IPS-20b (cell line): ENCODE measurements at regions not wholly inside any gene's neighbourhood (a gene's known extent, or its start where the extent isn't known, plus 50 kb on each side); places are given as distances from the start of the nearest gene placed in this dataset.
A peak's percentile ranks its signal among the peaks of the same experiment; 100 is the strongest.

Source experiments
- H3K27ac ChIP-seq: one replicate; pipeline ENCODE4 v1.5.1; 2013; ENCODE audit warnings: low read length
- H3K27me3 ChIP-seq: 2 replicates; pipeline ENCODE4 v1.6.1; 2013; ENCODE audit warnings: mild to moderate bottlenecking, low read length, inconsistent platforms; ENCODE audit not compliant: insufficient read depth
- H3K36me3 ChIP-seq: 2 replicates; pipeline ENCODE4 v1.6.1; 2013; ENCODE audit warnings: low read depth, mild to moderate bottlenecking, inconsistent platforms, low read length, moderate library complexity; ENCODE audit not compliant: insufficient read depth
- H3K4me1 ChIP-seq: 2 replicates; pipeline ENCODE4 v1.6.1; 2013; ENCODE audit warnings: mild to moderate bottlenecking, control low read depth, inconsistent platforms, low read length, moderate library complexity; ENCODE audit not compliant: insufficient read depth
- H3K4me3 ChIP-seq: 2 replicates; pipeline ENCODE4 v1.5.1; 2013; ENCODE audit warnings: mild to moderate bottlenecking, low read length, inconsistent platforms
- H3K9ac ChIP-seq: 2 replicates; pipeline ENCODE4 v1.6.1; 2013; ENCODE audit warnings: low read depth, mild to moderate bottlenecking, inconsistent platforms, low read length, moderate library complexity
- H3K9me3 ChIP-seq: 2 replicates; pipeline ENCODE4 v1.6.1; 2013; ENCODE audit warnings: mild to moderate bottlenecking, low read depth, low read length, inconsistent platforms; ENCODE audit not compliant: insufficient read depth

DNA sequence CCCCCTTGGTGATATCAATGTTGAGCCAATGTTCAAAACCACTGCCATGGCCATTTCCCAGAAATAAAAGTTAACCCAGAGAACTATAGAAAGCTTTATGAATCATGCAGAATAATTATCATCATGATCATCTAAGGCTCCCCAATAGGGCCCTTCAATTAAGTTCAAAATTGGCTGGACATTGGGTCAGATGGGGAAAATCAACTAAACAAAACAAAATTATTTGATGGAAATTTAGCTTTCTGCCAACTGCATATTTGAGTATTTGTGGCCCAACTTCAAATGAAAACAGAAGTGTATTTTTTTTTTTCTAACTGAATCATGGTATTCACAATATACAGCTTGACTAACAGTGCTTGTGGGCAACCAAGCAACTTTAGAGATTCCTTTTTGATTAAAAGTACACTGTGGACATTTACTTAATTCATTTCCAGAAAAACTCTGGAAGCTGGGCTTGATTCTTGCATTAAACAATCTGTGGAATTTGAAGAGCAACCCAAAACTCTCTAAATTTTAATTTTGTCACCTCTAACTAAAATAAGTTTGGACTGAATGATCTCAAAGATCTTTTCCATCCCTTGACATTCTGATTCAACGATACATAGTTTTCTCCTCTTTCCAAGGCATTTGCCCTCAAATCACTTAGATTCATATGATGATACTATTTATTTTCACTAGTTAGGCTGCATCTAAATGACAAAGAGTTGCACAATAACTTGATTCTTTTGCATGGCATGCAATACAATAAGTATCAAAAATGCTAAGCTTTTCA, 203.2 kb downstream of the AHR start:
- H3K27ac ChIP-seq = no peak overlapping the region
- no peaks in the 10 kb centered on the region for H3K27me3 ChIP-seq
- H3K4me3 ChIP-seq = peak overlapping the region; percentile 37; the same call in 1 of the 2 replicates
- no peaks in the 10 kb centered on the region for H3K36me3 ChIP-seq
- peaks cover 18% of the 10 kb centered on the region; the same call in 1 of the 2 replicates for H3K4me1 ChIP-seq
- no peaks in the 10 kb centered on the region for H3K9me3 ChIP-seq
- no peak overlapping the region for H3K9ac ChIP-seq

DNA sequence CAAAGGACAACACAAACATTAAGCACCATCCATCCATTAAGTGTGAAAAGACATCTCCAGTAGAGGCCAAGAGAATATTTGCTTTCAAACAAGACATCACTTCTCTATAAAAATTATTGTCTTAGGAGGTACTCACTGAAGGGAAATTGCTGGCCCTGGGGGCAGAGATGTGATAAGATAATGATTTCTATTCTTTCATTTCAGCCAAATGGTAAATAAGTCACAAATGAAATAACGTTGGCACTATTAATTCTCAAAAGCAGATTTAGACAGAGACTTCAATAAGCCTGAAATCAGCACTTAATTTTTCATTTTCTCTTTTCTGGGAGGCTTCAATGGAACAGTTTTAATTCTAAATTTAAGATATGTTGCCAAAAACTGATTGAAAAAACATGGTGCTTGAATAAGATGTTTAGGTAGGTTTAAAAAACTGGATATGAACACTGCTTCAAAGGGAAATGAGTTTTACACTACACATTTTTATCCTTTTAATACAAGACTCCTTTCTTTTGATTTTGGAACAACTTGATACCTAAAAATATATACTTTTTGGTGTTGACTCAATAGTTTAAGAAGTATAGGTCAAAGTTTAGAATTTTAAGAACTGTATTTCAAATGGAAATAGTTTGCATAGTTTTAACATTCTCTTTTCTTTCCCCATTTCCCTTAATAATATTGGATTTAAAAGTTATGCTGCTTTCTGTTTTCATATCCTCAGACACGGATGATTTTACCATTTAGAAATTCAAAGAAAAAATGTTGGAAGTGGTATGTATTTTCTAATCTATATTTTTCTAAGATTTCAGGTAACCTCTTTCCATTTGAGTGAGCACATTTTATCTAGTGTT, 204.0 kb downstream of the AHR start:
- Histone ChIP-seq H3K4me1 (peaks cover 18% of the 10 kb centered on the region; the same call in 1 of the 2 replicates), H3K27ac (no peak overlapping the region), H3K4me3 (peak overlapping the region; percentile 37; the same call in 1 of the 2 replicates), H3K27me3 (no peaks in the 10 kb centered on the region), H3K9ac (no peak overlapping the region), H3K9me3 (no peaks in the 10 kb centered on the region), H3K36me3 (no peaks in the 10 kb centered on the region)

DNA sequence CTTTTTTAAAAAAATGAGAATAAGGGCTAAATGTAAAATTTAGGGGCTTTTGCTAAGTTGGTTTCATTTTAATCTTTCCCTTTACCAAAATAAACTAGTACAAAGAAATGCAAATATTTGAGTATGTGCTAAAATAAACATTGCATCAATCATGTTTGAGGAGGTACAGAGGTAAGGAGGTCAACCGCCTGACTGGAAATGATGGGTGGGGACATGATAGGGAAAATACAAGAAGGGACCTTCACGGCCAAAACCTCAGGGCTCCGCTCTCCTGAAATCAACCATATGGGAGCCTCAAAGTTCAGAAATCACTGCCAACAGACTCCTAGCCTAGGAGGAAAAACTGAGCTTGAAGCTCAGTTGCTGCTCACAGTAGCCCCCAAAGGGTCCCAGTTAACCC, 207.6 kb downstream of the AHR start:
- H3K9ac ChIP-seq = no peak overlapping the region
- no peaks in the 10 kb centered on the region for H3K27me3 ChIP-seq
- H3K27ac ChIP-seq = no peak overlapping the region
- no peaks in the 10 kb centered on the region for H3K9me3 ChIP-seq
- no peaks in the 10 kb centered on the region for H3K36me3 ChIP-seq
- H3K4me1 ChIP-seq = peaks cover 11% of the 10 kb centered on the region; the same call in 1 of the 2 replicates
- no peak overlapping the region for H3K4me3 ChIP-seq

DNA sequence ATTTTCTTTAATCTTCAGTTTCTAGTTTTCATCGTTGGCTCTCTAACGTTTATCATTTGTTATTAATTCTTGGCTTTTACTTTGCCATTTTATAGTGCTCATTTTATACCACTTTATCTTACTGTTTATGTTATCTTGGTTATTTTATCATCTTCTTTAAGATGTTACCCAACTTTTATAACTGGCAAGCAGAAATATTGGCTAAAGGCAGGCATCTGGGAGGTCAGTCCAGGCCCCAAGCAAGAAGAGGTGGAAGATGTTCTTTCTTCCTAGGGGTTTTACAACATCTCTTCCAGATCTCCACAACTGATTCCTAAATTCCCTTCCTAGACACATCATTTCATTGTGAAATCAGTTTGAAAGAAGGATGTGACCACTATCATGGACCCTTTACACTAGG, 208.1 kb downstream of the AHR start:
- Histone ChIP-seq H3K36me3 (no peaks in the 10 kb centered on the region), H3K4me3 (no peak overlapping the region), H3K4me1 (peaks cover 11% of the 10 kb centered on the region; the same call in 1 of the 2 replicates), H3K27me3 (no peaks in the 10 kb centered on the region), H3K9ac (no peak overlapping the region), H3K9me3 (no peaks in the 10 kb centered on the region), H3K27ac (no peak overlapping the region)

DNA sequence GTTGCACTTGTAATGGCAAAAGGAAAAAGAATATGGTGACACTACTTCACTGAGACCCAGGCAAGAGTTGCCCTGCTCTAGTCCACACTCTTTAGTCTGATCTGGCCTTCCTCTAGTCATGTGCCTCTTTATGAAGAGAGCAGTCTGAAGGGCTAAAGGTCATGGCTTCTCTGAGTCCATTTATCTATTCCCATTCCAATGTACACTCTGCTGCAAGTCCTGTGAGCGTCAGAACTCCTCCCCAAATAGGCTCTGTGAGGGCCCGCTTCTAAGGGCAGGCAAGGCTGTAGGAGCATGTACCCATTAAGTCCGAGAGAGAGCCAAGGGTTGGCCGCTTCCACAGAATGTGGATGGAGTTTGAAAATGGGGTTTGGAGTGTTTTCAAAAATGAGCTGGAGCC, 209.3 kb downstream of the AHR start:
- peaks cover 2% of the 10 kb centered on the region; the same call in 1 of the 2 replicates for H3K4me1 ChIP-seq
- H3K9ac ChIP-seq = no peak overlapping the region
- H3K27ac ChIP-seq = no peak overlapping the region
- no peaks in the 10 kb centered on the region for H3K9me3 ChIP-seq
- H3K27me3 ChIP-seq = no peaks in the 10 kb centered on the region
- no peaks in the 10 kb centered on the region for H3K36me3 ChIP-seq
- no peak overlapping the region for H3K4me3 ChIP-seq

DNA sequence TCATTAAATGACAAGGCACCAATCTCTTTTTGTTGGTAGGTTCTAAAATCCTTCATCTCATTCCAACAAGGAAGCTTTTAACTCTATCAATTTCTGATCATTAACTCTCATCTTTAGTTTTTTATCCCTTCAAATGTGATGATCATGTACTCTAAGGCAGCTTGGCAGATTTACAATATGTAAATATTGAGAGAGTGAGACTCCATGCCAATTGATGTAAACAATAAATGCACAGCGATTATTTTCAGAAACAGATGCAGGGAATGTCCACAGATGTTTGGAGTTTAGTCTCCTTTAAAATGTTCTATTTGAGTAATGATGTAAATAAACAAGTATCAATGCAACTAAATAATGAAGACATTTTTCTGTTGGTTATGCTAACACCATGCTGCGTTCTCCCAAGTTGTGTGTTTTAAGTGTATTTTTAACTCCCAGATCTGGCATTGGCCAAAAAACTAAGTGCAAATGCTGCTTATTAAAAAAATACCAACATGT, 213.8 kb downstream of the AHR start:
- Histone ChIP-seq H3K4me1 (no peaks in the 10 kb centered on the region), H3K9ac (no peak overlapping the region), H3K4me3 (no peak overlapping the region), H3K36me3 (no peaks in the 10 kb centered on the region), H3K27ac (no peak overlapping the region), H3K9me3 (no peaks in the 10 kb centered on the region), H3K27me3 (no peaks in the 10 kb centered on the region)

DNA sequence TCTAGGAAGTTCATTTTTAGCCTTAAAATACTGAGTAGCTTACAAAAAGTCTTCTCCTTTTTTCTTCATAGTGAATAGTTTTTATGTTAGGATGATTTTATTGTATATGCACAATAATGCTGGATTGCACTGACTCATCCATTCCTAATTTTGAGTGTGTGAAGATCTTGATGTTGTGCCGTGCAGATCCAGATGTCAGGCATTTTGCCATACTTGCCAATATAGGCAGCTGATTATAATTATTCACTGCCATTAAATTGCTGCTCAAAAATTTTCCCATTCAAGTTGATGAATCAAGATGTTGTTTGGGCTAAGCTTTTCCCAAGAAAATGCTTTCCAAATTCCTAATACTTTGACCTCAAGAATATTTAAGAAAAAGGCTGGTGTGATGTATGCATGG, 218.3 kb downstream of the AHR start:
- Histone ChIP-seq H3K27me3 (no peaks in the 10 kb centered on the region), H3K9me3 (no peaks in the 10 kb centered on the region), H3K9ac (no peak overlapping the region), H3K27ac (no peak overlapping the region), H3K4me3 (no peak overlapping the region), H3K36me3 (no peaks in the 10 kb centered on the region), H3K4me1 (no peaks in the 10 kb centered on the region)

DNA sequence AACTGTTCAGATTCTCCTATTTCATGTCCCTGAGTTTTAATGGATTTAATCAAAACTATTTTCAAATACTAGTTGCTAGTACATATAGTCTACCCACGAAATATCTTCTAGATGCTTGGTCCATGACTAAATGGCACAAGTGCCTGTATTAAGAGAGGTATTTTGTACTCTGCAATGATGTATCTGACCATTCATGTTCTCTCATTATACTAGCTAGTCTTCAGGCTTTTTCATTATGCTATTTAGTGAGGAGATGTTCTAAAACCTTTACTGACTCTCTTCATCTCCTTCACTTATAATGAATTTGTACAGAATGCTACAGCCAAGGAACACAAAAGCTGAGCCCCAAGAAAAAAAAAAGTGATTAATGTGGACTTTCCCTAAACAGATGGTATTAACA, 222.5 kb downstream of the AHR start:
- Histone ChIP-seq H3K4me3 (no peak overlapping the region), H3K9ac (no peak overlapping the region), H3K27ac (no peak overlapping the region), H3K36me3 (no peaks in the 10 kb centered on the region), H3K27me3 (no peaks in the 10 kb centered on the region), H3K4me1 (no peaks in the 10 kb centered on the region), H3K9me3 (no peaks in the 10 kb centered on the region)

DNA sequence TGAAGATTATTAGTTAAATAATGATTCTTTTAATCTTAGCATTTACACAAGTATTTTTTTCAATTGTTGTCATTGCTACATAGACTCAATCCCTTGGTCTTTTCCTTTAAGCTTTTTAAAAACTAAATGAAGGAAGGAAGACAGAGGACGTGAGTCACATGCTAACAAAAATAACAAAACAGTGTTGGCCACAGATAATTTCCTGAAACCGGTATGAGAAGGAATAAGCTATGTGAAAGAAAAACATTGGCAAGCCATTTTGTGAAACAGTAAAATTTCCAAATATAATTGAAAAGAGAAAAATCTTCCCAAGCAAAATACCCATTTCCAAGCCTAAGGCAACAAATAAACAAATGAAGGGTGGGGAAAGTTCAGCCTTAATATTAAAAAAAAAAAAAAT, 223.0 kb downstream of the AHR start:
- no peak overlapping the region for H3K27ac ChIP-seq

DNA sequence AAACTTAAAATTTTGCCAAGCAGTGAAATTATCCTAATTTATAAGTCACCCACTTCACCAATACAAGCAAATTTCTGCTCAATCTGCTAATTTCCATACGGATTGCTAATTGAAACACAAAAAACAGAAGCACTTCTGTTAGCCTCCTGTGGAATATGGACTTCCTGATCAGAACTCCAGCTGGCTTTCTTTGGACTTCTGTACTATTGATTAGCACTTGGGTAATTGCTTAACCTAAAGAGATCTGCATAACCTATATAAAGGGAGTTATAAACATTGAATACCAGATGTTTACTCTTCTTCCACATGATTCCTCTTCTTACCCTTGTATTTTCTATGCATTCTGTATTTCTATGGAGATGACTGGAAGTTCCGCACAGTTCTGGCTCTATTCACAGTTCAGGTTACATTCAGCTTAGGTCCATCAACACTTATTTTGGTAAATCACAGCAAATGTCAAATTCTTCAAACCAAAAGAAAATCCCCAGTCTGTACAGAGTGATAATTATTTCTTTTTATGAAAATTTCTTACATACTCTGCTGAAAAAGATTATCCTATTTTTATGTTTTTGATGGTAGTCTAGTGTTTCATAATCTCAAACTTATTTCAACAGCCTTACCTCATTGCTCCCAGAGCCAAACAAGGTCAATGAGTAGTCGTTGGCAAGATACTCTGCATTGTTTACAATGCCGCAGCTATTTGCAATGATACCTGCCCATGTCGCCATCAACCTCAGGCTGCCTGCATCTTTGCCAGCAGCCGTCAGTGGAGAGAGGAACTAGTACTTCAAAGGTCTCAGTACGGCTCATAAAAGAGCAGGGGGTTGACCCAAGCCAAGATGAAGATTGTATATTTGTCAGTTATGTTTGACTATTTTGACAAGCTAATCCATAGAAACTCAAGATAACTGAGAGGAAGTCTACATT, 225.6 kb downstream of the AHR start:
- Histone ChIP-seq H3K9ac (no peak overlapping the region), H3K9me3 (no peaks in the 10 kb centered on the region), H3K27me3 (no peaks in the 10 kb centered on the region), H3K4me1 (no peaks in the 10 kb centered on the region), H3K36me3 (no peaks in the 10 kb centered on the region), H3K27ac (no peak overlapping the region), H3K4me3 (no peak overlapping the region)

More for the DNA sequence above, 223.0 kb downstream of the AHR start:
- no peak overlapping the region for H3K9ac ChIP-seq
- no peak overlapping the region for H3K4me3 ChIP-seq
- H3K9me3 ChIP-seq = no peaks in the 10 kb centered on the region
- H3K36me3 ChIP-seq = no peaks in the 10 kb centered on the region
- no peaks in the 10 kb centered on the region for H3K4me1 ChIP-seq
- no peaks in the 10 kb centered on the region for H3K27me3 ChIP-seq

DNA sequence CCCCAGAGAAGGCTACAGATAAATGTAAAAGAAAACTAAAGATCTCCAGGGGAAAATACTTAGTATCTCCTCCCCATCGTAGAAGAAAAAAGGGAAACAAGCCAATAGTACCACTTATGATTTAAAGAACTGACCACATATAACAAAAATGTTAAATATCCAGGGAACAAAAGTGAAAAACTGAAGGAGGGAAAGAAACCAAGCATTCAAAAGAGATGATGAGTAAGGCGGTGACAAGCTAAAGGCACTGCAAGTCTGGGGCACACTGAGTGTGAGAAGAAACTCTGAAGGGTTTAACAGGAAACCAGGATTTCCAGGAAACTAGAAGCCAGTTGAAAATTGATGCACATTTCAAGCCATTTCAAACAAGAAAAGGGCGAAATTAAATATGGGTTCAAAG, 226.3 kb downstream of the AHR start:
- Histone ChIP-seq H3K4me1 (no peaks in the 10 kb centered on the region), H3K27ac (no peak overlapping the region), H3K27me3 (no peaks in the 10 kb centered on the region), H3K9ac (no peak overlapping the region), H3K36me3 (no peaks in the 10 kb centered on the region), H3K4me3 (no peak overlapping the region), H3K9me3 (no peaks in the 10 kb centered on the region)
